GM12878 (cell line): ENCODE measurements at regions not wholly inside any gene's neighbourhood (a gene's known extent, or its start where the extent isn't known, plus 50 kb on each side); places are given as distances from the start of the nearest gene placed in this dataset.

Experiments
- CBFB ChIP-seq: IDR thresholded peaks from 2 replicates; pipeline ENCODE4 v1.6.1; 2016; ENCODE audit warnings: antibody characterized with exemption, low read depth
- CREM ChIP-seq: IDR thresholded peaks from 2 replicates; pipeline ENCODE4 v1.6.1; 2014; ENCODE audit warnings: antibody characterized with exemption, low read depth
- FOXK2 ChIP-seq: fragments of 450-650 bp; IDR thresholded peaks from 2 replicates; pipeline ENCODE4 v1.6.1; 2017; ENCODE audit warnings: mild to moderate bottlenecking, moderate library complexity
- HCFC1 ChIP-seq: fragments of 150-350 bp; IDR thresholded peaks from 2 replicates; pipeline ENCODE4 v1.6.1; 2014; ENCODE audit warnings: low read length
- NR2C2 ChIP-seq: IDR thresholded peaks from 2 replicates; pipeline ENCODE4 v1.6.1; 2011; ENCODE audit warnings: borderline replicate concordance, low read depth; ENCODE audit not compliant: control insufficient read depth, insufficient read length
- POLR2AphosphoS5 ChIP-seq: IDR thresholded peaks from 2 replicates; pipeline ENCODE4 v1.6.1; 2011; ENCODE audit warnings: mild to moderate bottlenecking, low read length, inconsistent platforms
- TF ChIP-seq, protein P1 (sequence below), 3 experiments: IDR thresholded peaks in 2 of 3; conservative IDR thresholded peaks in 1 of 3; 2 replicates each; pipeline ENCODE4 v1.5.1; 2011; ENCODE audit warnings: low read depth in 3 of 3, low read length in 3 of 3, mild to moderate bottlenecking in 3 of 3, control low read depth in 2 of 3, moderate library complexity in 2 of 3, inconsistent platforms in 1 of 3, mixed read lengths in 1 of 3; ENCODE audit not compliant: control insufficient read depth in 2 of 3, insufficient read depth in 1 of 3; ENCODE audit errors: extremely low read depth in 1 of 3
- TF ChIP-seq, protein P2 (sequence below): IDR thresholded peaks from 2 replicates; pipeline ENCODE4 v1.6.1; 2012; ENCODE audit warnings: low read depth, low read length, improper control_type of control experiment

DNA sequence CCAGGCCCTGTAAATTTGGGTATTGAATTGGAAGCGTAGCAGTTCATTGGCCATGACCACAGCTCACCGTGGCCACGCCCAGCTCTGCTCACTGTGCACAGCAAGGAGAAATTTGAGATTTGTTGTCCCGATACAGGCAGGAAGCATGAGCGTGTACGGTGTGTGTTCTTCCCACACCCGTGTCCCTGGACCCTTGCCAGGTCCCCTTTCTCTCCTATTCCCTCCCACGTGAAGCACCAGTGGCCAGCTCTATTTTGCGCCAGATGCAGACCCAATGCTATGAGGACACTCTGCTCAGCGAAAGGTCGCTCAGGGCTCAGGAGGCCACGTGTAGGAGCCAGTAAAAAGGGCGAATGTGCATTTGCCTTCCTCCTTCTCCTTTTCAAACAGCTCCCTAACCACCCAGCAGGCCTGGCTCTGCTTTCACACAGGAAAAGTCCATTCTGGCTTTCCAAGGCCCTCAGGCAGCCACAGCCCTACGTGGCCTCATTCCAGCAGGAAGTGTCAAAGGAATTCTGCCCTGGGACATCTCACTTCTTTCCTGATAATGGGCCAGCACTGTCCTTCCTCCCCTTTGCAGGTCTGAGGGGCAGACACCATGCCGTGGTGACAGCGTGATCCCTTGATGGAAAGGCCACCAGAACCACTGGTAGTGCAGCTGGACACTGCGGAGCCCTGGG, 499.2 kb upstream of the CDH4 start:
- TF ChIP-seq CREM: no peak
- TF ChIP-seq, protein P1, sequence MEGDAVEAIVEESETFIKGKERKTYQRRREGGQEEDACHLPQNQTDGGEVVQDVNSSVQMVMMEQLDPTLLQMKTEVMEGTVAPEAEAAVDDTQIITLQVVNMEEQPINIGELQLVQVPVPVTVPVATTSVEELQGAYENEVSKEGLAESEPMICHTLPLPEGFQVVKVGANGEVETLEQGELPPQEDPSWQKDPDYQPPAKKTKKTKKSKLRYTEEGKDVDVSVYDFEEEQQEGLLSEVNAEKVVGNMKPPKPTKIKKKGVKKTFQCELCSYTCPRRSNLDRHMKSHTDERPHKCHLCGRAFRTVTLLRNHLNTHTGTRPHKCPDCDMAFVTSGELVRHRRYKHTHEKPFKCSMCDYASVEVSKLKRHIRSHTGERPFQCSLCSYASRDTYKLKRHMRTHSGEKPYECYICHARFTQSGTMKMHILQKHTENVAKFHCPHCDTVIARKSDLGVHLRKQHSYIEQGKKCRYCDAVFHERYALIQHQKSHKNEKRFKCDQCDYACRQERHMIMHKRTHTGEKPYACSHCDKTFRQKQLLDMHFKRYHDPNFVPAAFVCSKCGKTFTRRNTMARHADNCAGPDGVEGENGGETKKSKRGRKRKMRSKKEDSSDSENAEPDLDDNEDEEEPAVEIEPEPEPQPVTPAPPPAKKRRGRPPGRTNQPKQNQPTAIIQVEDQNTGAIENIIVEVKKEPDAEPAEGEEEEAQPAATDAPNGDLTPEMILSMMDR (IDR thresholded peaks at IDR 0.05 in 2 of 3, conservative IDR thresholded peaks at IDR 0.05 in 1 of 3; ENCODE audit: control insufficient read depth in 2 of 3, extremely low read depth in 1 of 3, insufficient read depth in 1 of 3, low read depth in 3 of 3, low read length in 3 of 3): no peak
- TF ChIP-seq POLR2AphosphoS5: no peak
- TF ChIP-seq, protein P2, sequence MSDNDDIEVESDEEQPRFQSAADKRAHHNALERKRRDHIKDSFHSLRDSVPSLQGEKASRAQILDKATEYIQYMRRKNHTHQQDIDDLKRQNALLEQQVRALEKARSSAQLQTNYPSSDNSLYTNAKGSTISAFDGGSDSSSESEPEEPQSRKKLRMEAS: no peak
- TF ChIP-seq NR2C2: no peak
- no peak for TF ChIP-seq HCFC1
- TF ChIP-seq FOXK2: no peak
- TF ChIP-seq CBFB: no peak
